Activated CD8-positive, alpha-beta T cell treated with anti-CD3 and anti-CD28 coated beads for 36 hours (primary cell): ENCODE measurements at regions not wholly inside any gene's neighbourhood (a gene's known extent, or its start where the extent isn't known, plus 50 kb on each side); places are given as distances from the start of the nearest gene placed in this dataset.

Experiments
- ATAC-seq: fragments of 200-7000 bp; cut with Tn5 transposase; one replicate; pipeline ENCODE4 v1.10.0; 2021; ENCODE audit warnings: mild to moderate bottlenecking, moderate library complexity
- CTCF ChIA-PET: fragments of 350-600 bp; sonication (Branson Sonifier 250); formaldehyde crosslinking; loops from one replicate; lab custom pipeline; 2021; ENCODE audit warnings: antibody characterized with exemption; lab: Charles Lee
- POLR2A ChIA-PET: fragments of 350-600 bp; sonication (Branson Sonifier 250); formaldehyde crosslinking; loops from one replicate; lab custom pipeline; 2021; ENCODE audit warnings: antibody characterized with exemption; lab: Charles Lee
- DNase-seq: peaks from one replicate; pipeline ENCODE4 v3.0.0-alpha.2; 2020
- H3K27ac Mint-ChIP-seq: one replicate; pipeline ENCODE4 v1.8.0; 2021; ENCODE audit warnings: mild to moderate bottlenecking, mixed read lengths
- H3K27me3 Mint-ChIP-seq: one replicate; pipeline ENCODE4 v1.8.0; 2021; ENCODE audit warnings: mixed read lengths
- H3K36me3 Mint-ChIP-seq: one replicate; pipeline ENCODE4 v1.8.0; 2021; ENCODE audit warnings: low read depth, mixed read lengths
- H3K4me1 Mint-ChIP-seq: one replicate; pipeline ENCODE4 v1.8.0; 2021; ENCODE audit warnings: low read depth, mixed read lengths
- H3K4me3 Mint-ChIP-seq: one replicate; pipeline ENCODE4 v1.8.0; 2021; ENCODE audit warnings: mild to moderate bottlenecking, moderate library complexity, mixed read lengths
- H3K9me3 Mint-ChIP-seq: one replicate; pipeline ENCODE4 v1.8.0; 2021; ENCODE audit warnings: mixed read lengths
- intact Hi-C: fragments of 100-400 bp; cut with micrococcal nuclease; formaldehyde crosslinking; loops from one replicate; pipeline ENCODE4 v1.10.0; 2022
- TF ChIP-seq, protein P1 (sequence below): fragments of 200-600 bp; IDR thresholded peaks from one replicate; pipeline ENCODE4 v1.8.0; 2022; ENCODE audit warnings: antibody characterized with exemption, mild to moderate bottlenecking

GRCh38 chr15:29618586-29618985, 203.7 kb downstream of the TJP1 start:
- Mint-ChIP-seq H3K27ac (no peak overlapping the region), H3K36me3 (no peaks in the 10 kb centered on the region), H3K9me3 (no peaks in the 10 kb centered on the region), H3K4me3 (no peak overlapping the region), H3K27me3 (peaks cover 7% of the 10 kb centered on the region), H3K4me1 (no peaks in the 10 kb centered on the region)
- DNase-seq (no peak), ATAC-seq (no peak)
- TF ChIP-seq, protein P1, sequence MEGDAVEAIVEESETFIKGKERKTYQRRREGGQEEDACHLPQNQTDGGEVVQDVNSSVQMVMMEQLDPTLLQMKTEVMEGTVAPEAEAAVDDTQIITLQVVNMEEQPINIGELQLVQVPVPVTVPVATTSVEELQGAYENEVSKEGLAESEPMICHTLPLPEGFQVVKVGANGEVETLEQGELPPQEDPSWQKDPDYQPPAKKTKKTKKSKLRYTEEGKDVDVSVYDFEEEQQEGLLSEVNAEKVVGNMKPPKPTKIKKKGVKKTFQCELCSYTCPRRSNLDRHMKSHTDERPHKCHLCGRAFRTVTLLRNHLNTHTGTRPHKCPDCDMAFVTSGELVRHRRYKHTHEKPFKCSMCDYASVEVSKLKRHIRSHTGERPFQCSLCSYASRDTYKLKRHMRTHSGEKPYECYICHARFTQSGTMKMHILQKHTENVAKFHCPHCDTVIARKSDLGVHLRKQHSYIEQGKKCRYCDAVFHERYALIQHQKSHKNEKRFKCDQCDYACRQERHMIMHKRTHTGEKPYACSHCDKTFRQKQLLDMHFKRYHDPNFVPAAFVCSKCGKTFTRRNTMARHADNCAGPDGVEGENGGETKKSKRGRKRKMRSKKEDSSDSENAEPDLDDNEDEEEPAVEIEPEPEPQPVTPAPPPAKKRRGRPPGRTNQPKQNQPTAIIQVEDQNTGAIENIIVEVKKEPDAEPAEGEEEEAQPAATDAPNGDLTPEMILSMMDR = no peak
- ChIA-PET POLR2A (no interaction called here), CTCF (no interaction called here)
- intact Hi-C loops = no loop called here

- DNase-seq (no peak), ATAC-seq (no peak)
- Mint-ChIP-seq H3K36me3 (no peaks in the 10 kb centered on the region), H3K4me3 (no peak overlapping the region), H3K27me3 (peaks cover 10% of the 10 kb centered on the region), H3K9me3 (no peaks in the 10 kb centered on the region), H3K27ac (no peak overlapping the region), H3K4me1 (no peaks in the 10 kb centered on the region)
- TF ChIP-seq, protein P1 = no peak
- intact Hi-C loops = no loop called here
- ChIA-PET POLR2A (no interaction called here), CTCF (no interaction called here)
Observed at GRCh38 chr15:29616512-29616911, 205.8 kb downstream of the TJP1 start.

- ATAC-seq (no peak), DNase-seq (no peak)
- intact Hi-C loops = no loop called here
- H3K27ac Mint-ChIP-seq = no peak overlapping the region
- H3K4me1 Mint-ChIP-seq = no peaks in the 10 kb centered on the region
- no peaks in the 10 kb centered on the region for H3K9me3 Mint-ChIP-seq
- H3K36me3 Mint-ChIP-seq = no peaks in the 10 kb centered on the region
- ChIA-PET CTCF (no interaction called here), POLR2A (no interaction called here)
- H3K4me3 Mint-ChIP-seq = no peak overlapping the region
- TF ChIP-seq, protein P1 = no peak
- H3K27me3 Mint-ChIP-seq = peaks cover 15% of the 10 kb centered on the region
Observed at GRCh38 chr15:29615791-29616190, 206.5 kb downstream of the TJP1 start.

GRCh38 chr15:29613951-29614382, 208.3 kb downstream of the TJP1 start:
- Mint-ChIP-seq H3K4me3 (no peak overlapping the region), H3K27me3 (peaks cover 17% of the 10 kb centered on the region), H3K27ac (no peak overlapping the region), H3K36me3 (no peaks in the 10 kb centered on the region), H3K9me3 (no peaks in the 10 kb centered on the region), H3K4me1 (no peaks in the 10 kb centered on the region)
- DNase-seq (no peak), ATAC-seq (no peak)
- ChIA-PET POLR2A (no interaction called here), CTCF (interaction anchor here (1.0 kb wide), 1 partner anchor 19 kb away, joined by 3 read pairs; no protein-coding TSS in a partner anchor)
- TF ChIP-seq, protein P1 = no peak
- intact Hi-C loops = loop anchor here (5.0 kb wide), 1 partner anchor 477 kb away; no protein-coding TSS in a partner anchor

DNA sequence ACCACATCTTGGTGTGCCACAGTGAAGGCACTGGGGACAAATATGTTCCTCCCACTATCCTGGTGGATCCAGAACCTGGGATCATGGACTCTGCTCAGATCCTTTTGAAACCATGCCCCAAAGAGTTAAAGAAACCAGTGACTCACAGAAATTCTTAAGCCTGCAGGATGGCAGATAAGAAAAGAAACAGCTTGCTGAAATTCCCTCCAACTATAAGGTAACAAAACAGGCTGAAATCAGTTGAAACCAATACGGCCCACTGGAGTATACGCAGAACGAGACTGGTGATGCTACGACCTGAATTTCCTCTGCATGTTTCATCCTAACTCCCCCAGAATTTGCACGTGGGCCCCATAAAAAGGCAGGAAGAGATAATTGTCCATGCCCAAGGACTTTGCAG, 209.6 kb downstream of the TJP1 start:
- POLR2A ChIA-PET = no interaction called here
- H3K27me3 Mint-ChIP-seq = peaks cover 17% of the 10 kb centered on the region
- H3K36me3 Mint-ChIP-seq = no peaks in the 10 kb centered on the region
- TF ChIP-seq, protein P1 = no peak
- intact Hi-C loops = loop anchor here (5.0 kb wide), 1 partner anchor 475 kb away; no protein-coding TSS in a partner anchor
- H3K9me3 Mint-ChIP-seq = no peaks in the 10 kb centered on the region
- H3K4me1 Mint-ChIP-seq = no peaks in the 10 kb centered on the region
- no peak overlapping the region for H3K27ac Mint-ChIP-seq
- ATAC-seq (no peak), DNase-seq (no peak)
- no peak overlapping the region for H3K4me3 Mint-ChIP-seq
- CTCF ChIA-PET = no interaction called here
